ENCODE measurements at regions not wholly inside any gene's neighbourhood (a gene's known extent, or its start where the extent isn't known, plus 50 kb on each side); places are given as distances from the start of the nearest gene placed in this dataset.

DNA sequence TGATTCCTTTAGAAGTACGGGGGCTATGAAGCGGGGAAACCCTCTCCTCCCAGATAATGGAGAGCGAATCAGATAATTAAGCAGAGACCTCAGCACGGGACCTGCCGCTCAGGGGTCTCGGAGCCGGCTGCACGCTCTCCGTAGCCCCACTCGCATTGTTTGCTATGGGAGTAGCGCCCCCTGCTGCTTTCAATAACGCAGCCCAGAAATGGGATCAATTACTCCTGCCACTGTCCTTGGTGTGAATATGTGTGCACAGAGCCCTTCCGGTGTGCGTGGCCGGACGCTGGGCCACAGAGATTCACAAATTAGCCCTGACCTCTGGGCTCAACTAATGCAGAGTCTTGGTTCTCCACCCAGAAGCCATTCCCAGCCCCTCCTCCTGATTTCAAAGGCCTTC, 76.4 kb upstream of the TMEM132C start:
- no peak for DNase-seq (ENCODE audit: low read depth in 2 of 2)

DNA sequence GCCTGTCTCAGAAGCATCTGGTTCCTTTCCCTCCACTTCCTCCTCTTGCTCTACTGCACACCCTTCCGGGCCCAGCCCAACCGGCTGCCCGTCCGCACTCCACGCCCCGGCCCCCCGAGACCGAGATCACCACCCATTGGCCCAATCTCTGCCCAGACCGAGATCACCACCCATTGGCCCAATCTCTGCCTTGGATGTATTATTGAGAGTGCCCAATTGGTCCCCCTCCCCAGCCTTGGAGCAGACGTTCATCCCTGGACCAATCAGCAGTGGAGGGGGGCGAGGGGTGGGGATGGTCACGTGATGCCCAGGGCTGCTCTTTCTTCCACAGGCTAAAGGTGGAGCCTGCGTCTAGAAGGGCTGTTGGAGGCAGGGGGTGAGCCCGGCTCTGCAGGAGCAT, 75.6 kb upstream of the TMEM132C start:
- no peak for DNase-seq (ENCODE audit: low read depth in 2 of 2)

DNA sequence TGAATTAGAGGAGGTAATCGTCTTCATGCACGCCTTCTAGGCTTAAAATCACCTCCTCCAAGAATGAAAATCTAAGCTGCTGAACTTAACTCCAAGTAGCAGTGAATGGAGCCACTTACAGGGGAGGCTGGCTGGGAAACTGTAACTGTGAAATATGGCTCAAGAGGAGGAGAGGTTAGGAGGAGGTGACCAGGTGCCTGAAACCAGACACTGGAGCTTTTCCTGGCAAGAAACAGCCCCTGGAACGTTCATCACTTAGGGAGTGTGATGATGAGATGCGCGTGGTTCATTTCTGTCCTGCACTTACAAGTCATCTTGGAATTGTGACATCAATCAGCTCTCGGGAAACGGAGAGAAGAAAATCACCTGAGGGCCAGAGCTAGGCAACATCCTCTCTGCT, 62.3 kb upstream of the TMEM132C start:
- no peak for DNase-seq (ENCODE audit: low read depth in 2 of 2)

DNA sequence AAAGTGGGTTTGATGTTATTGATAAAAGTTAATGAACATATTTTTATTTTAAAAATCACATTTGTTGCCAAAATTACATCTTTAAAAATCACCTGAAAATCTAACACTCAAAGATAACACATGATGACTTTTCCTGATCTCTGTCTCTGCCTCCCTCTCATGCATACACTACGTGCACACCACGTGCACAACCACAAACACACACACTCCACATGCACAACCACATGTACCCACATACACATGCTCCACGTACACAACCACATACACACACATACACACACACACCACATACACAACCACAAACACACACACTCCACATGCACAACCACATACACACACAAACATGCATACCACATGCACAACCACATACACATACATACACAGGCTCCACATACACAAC, 61.8 kb upstream of the TMEM132C start:
- DNase-seq (ENCODE audit: low read depth in 2 of 2) = no peak

GRCh38 chr12:128205758-128206157, 61.2 kb upstream of the TMEM132C start:
- DNase-seq (ENCODE audit: low read depth in 2 of 2) = no peak
